Common myeloid progenitor, CD34-positive (primary cell): ENCODE measurements at regions not wholly inside any gene's neighbourhood (a gene's known extent, or its start where the extent isn't known, plus 50 kb on each side); places are given as distances from the start of the nearest gene placed in this dataset.

ENCODE experiments used
- CTCF ChIA-PET: fragments of 350-600 bp; sonication (Branson Sonifier 250); formaldehyde crosslinking; loops from one replicate; lab custom pipeline; 2021; ENCODE audit warnings: antibody characterized with exemption; lab: Charles Lee
- POLR2A ChIA-PET: fragments of 350-600 bp; sonication (Branson Sonifier 250); formaldehyde crosslinking; loops from one replicate; lab custom pipeline; 2021; ENCODE audit warnings: antibody characterized with exemption; lab: Charles Lee
- DNase-seq, 3 donors: peaks; one replicate each; pipeline versions ENCODE4 v3.0.0 to v3.0.0-alpha.2; 2013
- H3K27ac ChIP-seq, 2 experiments: 1 replicate in 1 of 2; 2 replicates in 1 of 2; pipeline ENCODE4 v1.7.0; 2013; ENCODE audit warnings: inconsistent platforms in 2 of 2, low read length in 2 of 2, mild to moderate bottlenecking in 2 of 2, low read depth in 1 of 2, moderate library complexity in 1 of 2; ENCODE audit not compliant: severe bottlenecking in 2 of 2, insufficient read depth in 1 of 2, poor library complexity in 1 of 2
- H3K27me3 ChIP-seq, 5 experiments: replicated peaks in 2 of 5; 1 replicate in 3 of 5; 2 replicates in 2 of 5; pipeline versions ENCODE4 v1.6.1 to v1.7.0; 2013; ENCODE audit warnings: low read length in 4 of 5, mild to moderate bottlenecking in 2 of 5, moderate library complexity in 2 of 5, inconsistent platforms in 1 of 5; ENCODE audit not compliant: insufficient read depth in 5 of 5, control insufficient read depth in 4 of 5
- H3K36me3 ChIP-seq, 4 experiments: 1 replicate in 2 of 4; 2 replicates in 2 of 4; pipeline versions ENCODE4 v1.6.1 to v1.7.0; 2013; ENCODE audit warnings: low read length in 3 of 4, control low read depth in 1 of 4, mild to moderate bottlenecking in 1 of 4; ENCODE audit not compliant: control insufficient read depth in 4 of 4, insufficient read depth in 4 of 4
- H3K4me1 ChIP-seq, 4 experiments: 1 replicate in 3 of 4; 2 replicates in 1 of 4; pipeline versions ENCODE4 v1.6.1 to v1.7.1; 2013; ENCODE audit warnings: low read length in 3 of 4, mild to moderate bottlenecking in 3 of 4, control low read depth in 1 of 4, inconsistent platforms in 1 of 4, moderate library complexity in 1 of 4; ENCODE audit not compliant: control insufficient read depth in 4 of 4, insufficient read depth in 4 of 4; ENCODE audit errors: control extremely low read depth in 1 of 4
- H3K4me3 ChIP-seq, 7 experiments: 1 replicate in 4 of 7; 2 replicates in 3 of 7; pipeline versions ENCODE4 v1.5.1 to v1.7.0; 2013; ENCODE audit warnings: mild to moderate bottlenecking in 7 of 7, low read length in 6 of 7, moderate library complexity in 6 of 7, inconsistent platforms in 2 of 7, low read depth in 2 of 7, control low read depth in 1 of 7; ENCODE audit not compliant: insufficient read depth in 4 of 7, control insufficient read depth in 1 of 7; ENCODE audit errors: extremely low read depth in 1 of 7
- H3K9me3 ChIP-seq, 5 experiments: 1 replicate in 4 of 5; 2 replicates in 1 of 5; pipeline versions ENCODE4 v1.6.1 to v1.7.1; 2013; ENCODE audit warnings: low read length in 4 of 5, mild to moderate bottlenecking in 2 of 5, inconsistent platforms in 1 of 5, low read depth in 1 of 5, moderate library complexity in 1 of 5; ENCODE audit not compliant: control insufficient read depth in 4 of 5, insufficient read depth in 2 of 5; ENCODE audit errors: control extremely low read depth in 1 of 5
- WGBS: methylation state at CpG from one replicate; pipeline ENCODE4 v1.1.5; 2013; ENCODE audit not compliant: insufficient coverage; 5-methylcytosine and 5-hydroxymethylcytosine counted together

GRCh38 chr17:33486135-33486885, 193.2 kb upstream of the ASIC2 start:
- Histone ChIP-seq H3K4me3 (no peak overlapping the region), H3K27me3 (peaks cover 0 to 4% (median 0%) of the 10 kb centered on the region in 5 experiments), H3K36me3 (no peaks in the 10 kb centered on the region), H3K4me1 (no peaks in the 10 kb centered on the region), H3K27ac (no peak overlapping the region), H3K9me3 (no peaks in the 10 kb centered on the region)
- CTCF ChIA-PET = interaction anchor here (1.1 kb wide), 1 partner anchor 26 kb away, joined by 3 read pairs; no protein-coding TSS in a partner anchor
- DNase-seq = no peak
- POLR2A ChIA-PET = no interaction called here
- 89% methylated on average over 4 of the region's 5 CpGs for WGBS

- H3K4me1 ChIP-seq = no peaks in the 10 kb centered on the region
- H3K4me3 ChIP-seq = no peak overlapping the region
- ChIA-PET POLR2A (no interaction called here), CTCF (no interaction called here)
- WGBS = 98% methylated on average over 4 of the region's 4 CpGs
- no peak for DNase-seq
- H3K9me3 ChIP-seq = no peaks in the 10 kb centered on the region
- H3K36me3 ChIP-seq = no peaks in the 10 kb centered on the region
- H3K27ac ChIP-seq = no peak overlapping the region
- H3K27me3 ChIP-seq = peaks cover 0 to 4% (median 0%) of the 10 kb centered on the region in 5 experiments
Measured at GRCh38 chr17:33487187-33487879, 194.2 kb upstream of the ASIC2 start.

GRCh38 chr17:33491871-33492481, 198.9 kb upstream of the ASIC2 start:
- peaks cover 0 to 4% (median 0%) of the 10 kb centered on the region in 5 experiments for H3K27me3 ChIP-seq
- no peak overlapping the region for H3K27ac ChIP-seq
- no peak overlapping the region for H3K4me3 ChIP-seq
- ChIA-PET POLR2A (no interaction called here), CTCF (no interaction called here)
- no peaks in the 10 kb centered on the region for H3K36me3 ChIP-seq
- no peaks in the 10 kb centered on the region for H3K9me3 ChIP-seq
- WGBS = 96% methylated on average over 7 of the region's 9 CpGs
- no peaks in the 10 kb centered on the region for H3K4me1 ChIP-seq
- no peak for DNase-seq

- Histone ChIP-seq H3K4me1 (no peaks in the 10 kb centered on the region), H3K27me3 (peaks cover 0 to 4% (median 0%) of the 10 kb centered on the region in 5 experiments), H3K9me3 (no peaks in the 10 kb centered on the region), H3K36me3 (no peaks in the 10 kb centered on the region), H3K4me3 (no peak overlapping the region), H3K27ac (no peak overlapping the region)
- ChIA-PET POLR2A (no interaction called here), CTCF (no interaction called here)
- no peak for DNase-seq
- WGBS = 72% methylated on average over 3 of the region's 3 CpGs
Measured at GRCh38 chr17:33492731-33493265, 199.7 kb upstream of the ASIC2 start.

GRCh38 chr17:33493566-33493965, 200.5 kb upstream of the ASIC2 start:
- Histone ChIP-seq H3K27me3 (peaks cover 0 to 4% (median 0%) of the 10 kb centered on the region in 5 experiments), H3K4me1 (no peaks in the 10 kb centered on the region), H3K4me3 (no peak overlapping the region), H3K9me3 (no peaks in the 10 kb centered on the region), H3K36me3 (no peaks in the 10 kb centered on the region), H3K27ac (no peak overlapping the region)
- ChIA-PET CTCF (no interaction called here), POLR2A (no interaction called here)
- 100% methylated on average over 4 of the region's 5 CpGs for WGBS
- DNase-seq = no peak

- no peak for DNase-seq
- H3K4me3 ChIP-seq = no peak overlapping the region
- POLR2A ChIA-PET = no interaction called here
- H3K36me3 ChIP-seq = no peaks in the 10 kb centered on the region
- no peak overlapping the region for H3K27ac ChIP-seq
- H3K27me3 ChIP-seq = peaks cover 0 to 4% (median 0%) of the 10 kb centered on the region in 5 experiments
- WGBS = 96% methylated on average over 3 of the region's 4 CpGs
- CTCF ChIA-PET = no interaction called here
- no peaks in the 10 kb centered on the region for H3K9me3 ChIP-seq
- no peaks in the 10 kb centered on the region for H3K4me1 ChIP-seq
Measured at GRCh38 chr17:33494151-33494550, 201.1 kb upstream of the ASIC2 start.
